ENCODE measurements at regions not wholly inside any gene's neighbourhood (a gene's known extent, or its start where the extent isn't known, plus 50 kb on each side); places are given as distances from the start of the nearest gene placed in this dataset.

- no peaks in the 10 kb centered on the region for H3K9me3 Mint-ChIP-seq (ENCODE audit: low read depth)
- H3K27ac Mint-ChIP-seq, result no peak overlapping the region
- H3K27me3 Mint-ChIP-seq, result no peaks in the 10 kb centered on the region
- no peak overlapping the region for H3K4me3 Mint-ChIP-seq
- H3K4me1 Mint-ChIP-seq (ENCODE audit: low read depth), result no peaks in the 10 kb centered on the region
- H3K36me3 Mint-ChIP-seq, result no peaks in the 10 kb centered on the region
Observed at GRCh38 chr2:8268172-8268783, 413.6 kb upstream of the ID2 start.

- Mint-ChIP-seq H3K36me3 (no peaks in the 10 kb centered on the region), H3K27ac (no peak overlapping the region), H3K4me3 (no peak overlapping the region), H3K27me3 (peaks cover 1% of the 10 kb centered on the region), H3K9me3 (ENCODE audit: low read depth) (no peaks in the 10 kb centered on the region), H3K4me1 (ENCODE audit: low read depth) (peaks cover 1% of the 10 kb centered on the region)
Observed at GRCh38 chr2:8270699-8271098, 411.2 kb upstream of the ID2 start.

GRCh38 chr2:8271461-8271860 is 410.4 kb upstream of the ID2 start:
- peaks cover 1% of the 10 kb centered on the region for H3K4me1 Mint-ChIP-seq (ENCODE audit: low read depth)
- H3K36me3 Mint-ChIP-seq, result peaks cover 3% of the 10 kb centered on the region
- no peaks in the 10 kb centered on the region for H3K9me3 Mint-ChIP-seq (ENCODE audit: low read depth)
- H3K27me3 Mint-ChIP-seq, result peaks cover 1% of the 10 kb centered on the region
- no peak overlapping the region for H3K27ac Mint-ChIP-seq
- no peak overlapping the region for H3K4me3 Mint-ChIP-seq

- peaks cover 5% of the 10 kb centered on the region for H3K36me3 Mint-ChIP-seq
- no peaks in the 10 kb centered on the region for H3K9me3 Mint-ChIP-seq (ENCODE audit: low read depth)
- H3K27ac Mint-ChIP-seq, result no peak overlapping the region
- H3K4me3 Mint-ChIP-seq, result no peak overlapping the region
- H3K4me1 Mint-ChIP-seq (ENCODE audit: low read depth), result peaks cover 3% of the 10 kb centered on the region
- peaks cover 1% of the 10 kb centered on the region for H3K27me3 Mint-ChIP-seq
Observed at GRCh38 chr2:8276026-8276425, 405.8 kb upstream of the ID2 start.

- peaks cover 1% of the 10 kb centered on the region for H3K27me3 Mint-ChIP-seq
- H3K9me3 Mint-ChIP-seq (ENCODE audit: low read depth), result no peaks in the 10 kb centered on the region
- H3K27ac Mint-ChIP-seq, result no peak overlapping the region
- H3K36me3 Mint-ChIP-seq, result peaks cover 5% of the 10 kb centered on the region
- peaks cover 3% of the 10 kb centered on the region for H3K4me1 Mint-ChIP-seq (ENCODE audit: low read depth)
- no peak overlapping the region for H3K4me3 Mint-ChIP-seq
Observed at GRCh38 chr2:8277921-8278571, 403.8 kb upstream of the ID2 start.

GRCh38 chr2:8278709-8279354 is 403.0 kb upstream of the ID2 start:
- Mint-ChIP-seq H3K27me3 (peaks cover 1% of the 10 kb centered on the region), H3K4me3 (no peak overlapping the region), H3K9me3 (ENCODE audit: low read depth) (no peaks in the 10 kb centered on the region), H3K36me3 (peaks cover 5% of the 10 kb centered on the region), H3K27ac (no peak overlapping the region), H3K4me1 (ENCODE audit: low read depth) (peaks cover 3% of the 10 kb centered on the region)

GRCh38 chr2:8279506-8279905 is 402.4 kb upstream of the ID2 start:
- no peak overlapping the region for H3K4me3 Mint-ChIP-seq
- H3K27me3 Mint-ChIP-seq, result peaks cover 1% of the 10 kb centered on the region

GRCh38 chr2:8281234-8281633 is 400.6 kb upstream of the ID2 start:
- Mint-ChIP-seq H3K9me3 (ENCODE audit: low read depth) (no peaks in the 10 kb centered on the region), H3K27ac (no peak overlapping the region), H3K27me3 (no peaks in the 10 kb centered on the region), H3K4me1 (ENCODE audit: low read depth) (peaks cover 1% of the 10 kb centered on the region), H3K4me3 (no peak overlapping the region), H3K36me3 (peaks cover 4% of the 10 kb centered on the region)

More at GRCh38 chr2:8279506-8279905, 402.4 kb upstream of the ID2 start:
- Mint-ChIP-seq H3K4me1 (ENCODE audit: low read depth) (peaks cover 3% of the 10 kb centered on the region), H3K9me3 (ENCODE audit: low read depth) (no peaks in the 10 kb centered on the region), H3K27ac (no peak overlapping the region), H3K36me3 (peaks cover 5% of the 10 kb centered on the region)

- Mint-ChIP-seq H3K4me3 (no peak overlapping the region), H3K9me3 (ENCODE audit: low read depth) (no peaks in the 10 kb centered on the region), H3K27me3 (no peaks in the 10 kb centered on the region), H3K4me1 (ENCODE audit: low read depth) (peaks cover 1% of the 10 kb centered on the region), H3K27ac (no peak overlapping the region), H3K36me3 (no peaks in the 10 kb centered on the region)
Observed at GRCh38 chr2:8281950-8282857, 399.7 kb upstream of the ID2 start.

GRCh38 chr2:8282858-8283252 is 399.0 kb upstream of the ID2 start:
- Mint-ChIP-seq H3K36me3 (no peaks in the 10 kb centered on the region), H3K4me3 (no peak overlapping the region), H3K27ac (no peak overlapping the region), H3K4me1 (ENCODE audit: low read depth) (peaks cover 1% of the 10 kb centered on the region), H3K9me3 (ENCODE audit: low read depth) (no peaks in the 10 kb centered on the region), H3K27me3 (no peaks in the 10 kb centered on the region)

GRCh38 chr2:8285081-8285480 is 396.8 kb upstream of the ID2 start:
- H3K36me3 Mint-ChIP-seq, result no peaks in the 10 kb centered on the region
- H3K4me1 Mint-ChIP-seq (ENCODE audit: low read depth), result peaks cover 5% of the 10 kb centered on the region
- H3K9me3 Mint-ChIP-seq (ENCODE audit: low read depth), result no peaks in the 10 kb centered on the region
- no peak overlapping the region for H3K27ac Mint-ChIP-seq
- no peaks in the 10 kb centered on the region for H3K27me3 Mint-ChIP-seq
- H3K4me3 Mint-ChIP-seq, result no peak overlapping the region

GRCh38 chr2:8285898-8286297 is 396.0 kb upstream of the ID2 start:
- H3K4me3 Mint-ChIP-seq, result no peak overlapping the region
- H3K27ac Mint-ChIP-seq, result no peak overlapping the region
- H3K4me1 Mint-ChIP-seq (ENCODE audit: low read depth), result peaks cover 5% of the 10 kb centered on the region
- H3K27me3 Mint-ChIP-seq, result no peaks in the 10 kb centered on the region
- H3K9me3 Mint-ChIP-seq (ENCODE audit: low read depth), result no peaks in the 10 kb centered on the region
- no peaks in the 10 kb centered on the region for H3K36me3 Mint-ChIP-seq

- H3K4me1 Mint-ChIP-seq (ENCODE audit: low read depth), result peaks cover 5% of the 10 kb centered on the region
- no peaks in the 10 kb centered on the region for H3K9me3 Mint-ChIP-seq (ENCODE audit: low read depth)
- H3K27me3 Mint-ChIP-seq, result no peaks in the 10 kb centered on the region
- H3K27ac Mint-ChIP-seq, result no peak overlapping the region
- no peaks in the 10 kb centered on the region for H3K36me3 Mint-ChIP-seq
- H3K4me3 Mint-ChIP-seq, result no peak overlapping the region
Observed at GRCh38 chr2:8288206-8288605, 393.6 kb upstream of the ID2 start.

GRCh38 chr2:8289111-8289510 is 392.7 kb upstream of the ID2 start:
- no peaks in the 10 kb centered on the region for H3K36me3 Mint-ChIP-seq
- H3K9me3 Mint-ChIP-seq (ENCODE audit: low read depth), result no peaks in the 10 kb centered on the region
- no peak overlapping the region for H3K4me3 Mint-ChIP-seq
- no peaks in the 10 kb centered on the region for H3K27me3 Mint-ChIP-seq
- H3K4me1 Mint-ChIP-seq (ENCODE audit: low read depth), result peaks cover 5% of the 10 kb centered on the region
- no peak overlapping the region for H3K27ac Mint-ChIP-seq
